ENCODE measurements at regions not wholly inside any gene's neighbourhood (a gene's known extent, or its start where the extent isn't known, plus 50 kb on each side); places are given as distances from the start of the nearest gene placed in this dataset.

DNA sequence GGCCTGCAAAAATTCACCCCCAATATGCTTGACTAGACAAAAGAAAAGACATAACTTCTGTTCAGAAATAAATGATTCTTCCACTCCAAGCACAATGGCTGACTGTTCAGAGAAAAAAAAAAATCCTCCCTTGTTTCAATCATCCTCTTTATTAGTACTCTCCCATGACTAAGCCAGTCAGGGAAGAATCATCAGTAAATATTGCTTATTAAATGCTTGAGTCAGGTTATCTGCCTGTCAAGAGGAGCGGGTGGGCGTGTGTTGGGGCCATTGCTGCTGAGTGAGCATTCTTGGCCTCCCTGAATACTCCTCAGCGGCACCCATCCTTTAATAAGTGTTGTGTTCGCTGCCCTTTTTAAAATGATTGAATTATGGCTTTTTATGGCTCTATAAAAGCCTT is 1334.8 kb upstream of the CELF4 start:
- no peak overlapping the region for H3K4me3 ChIP-seq (ENCODE audit: low read depth, low read length)
- DNase-seq (ENCODE audit: low read depth), result no peak

DNA sequence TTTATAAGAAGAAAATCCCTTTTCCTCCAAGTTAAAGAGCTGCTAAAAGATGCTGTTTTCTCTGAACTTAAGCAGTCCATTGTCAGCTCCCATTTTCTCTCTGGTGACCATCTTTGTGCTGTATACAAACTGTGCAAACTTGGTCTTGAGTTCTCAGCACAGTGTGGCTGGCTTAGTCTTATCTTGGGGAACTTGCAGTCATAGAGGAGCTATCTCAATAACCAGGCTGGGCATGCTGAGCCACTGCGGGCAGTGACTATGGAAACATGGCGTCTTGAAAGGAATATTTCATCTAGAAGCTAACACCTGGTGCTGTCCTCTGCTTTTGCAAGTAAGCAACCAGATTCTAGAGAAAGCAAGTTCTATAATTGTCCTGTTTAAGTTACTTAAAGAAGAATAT is 1334.4 kb upstream of the CELF4 start:
- no peak for DNase-seq (ENCODE audit: low read depth)
- no peak overlapping the region for H3K4me3 ChIP-seq (ENCODE audit: low read depth, low read length)

DNA sequence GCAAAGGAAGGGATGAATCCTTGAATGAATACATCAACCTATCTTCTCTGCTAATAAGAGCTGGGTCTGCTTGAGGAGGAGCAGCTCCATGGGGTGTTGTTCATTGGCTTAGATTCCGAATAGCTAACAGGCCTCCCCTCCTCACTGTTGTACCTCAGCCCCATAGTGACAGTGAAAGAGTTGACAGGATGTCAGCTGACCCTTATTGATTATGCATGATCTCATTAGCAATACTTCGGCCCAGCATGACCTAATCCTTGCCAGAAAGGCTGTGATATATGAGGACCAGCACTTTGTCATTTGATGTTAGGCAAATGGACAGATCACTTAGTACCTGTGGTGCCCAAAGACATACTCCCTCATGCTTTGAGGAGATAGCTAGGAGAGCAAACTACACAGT is 1333.7 kb upstream of the CELF4 start:
- no peak for DNase-seq (ENCODE audit: low read depth)
- no peak overlapping the region for H3K4me3 ChIP-seq (ENCODE audit: low read depth, low read length)

DNA sequence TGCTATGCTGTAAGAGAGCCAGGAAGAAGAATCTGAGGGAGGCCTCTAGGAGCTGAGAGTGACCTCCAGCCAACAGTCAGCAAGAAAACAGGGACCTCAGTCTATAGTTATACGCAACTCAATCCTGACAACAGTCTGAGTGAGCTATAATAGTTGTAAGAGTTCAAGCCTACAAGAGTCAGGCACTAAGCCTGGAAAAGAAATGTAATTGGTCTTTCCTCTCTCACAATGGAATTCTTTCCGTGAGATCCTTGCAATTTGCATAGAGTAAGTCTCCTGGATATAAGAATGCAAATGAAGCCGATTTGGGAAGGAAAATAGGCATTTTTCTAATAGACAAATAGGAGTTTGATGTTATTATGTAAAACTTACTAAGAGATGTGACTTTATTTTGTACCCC is 1332.6 kb upstream of the CELF4 start:
- H3K4me3 ChIP-seq (ENCODE audit: low read depth, low read length), result no peak overlapping the region
- DNase-seq (ENCODE audit: low read depth), result no peak

DNA sequence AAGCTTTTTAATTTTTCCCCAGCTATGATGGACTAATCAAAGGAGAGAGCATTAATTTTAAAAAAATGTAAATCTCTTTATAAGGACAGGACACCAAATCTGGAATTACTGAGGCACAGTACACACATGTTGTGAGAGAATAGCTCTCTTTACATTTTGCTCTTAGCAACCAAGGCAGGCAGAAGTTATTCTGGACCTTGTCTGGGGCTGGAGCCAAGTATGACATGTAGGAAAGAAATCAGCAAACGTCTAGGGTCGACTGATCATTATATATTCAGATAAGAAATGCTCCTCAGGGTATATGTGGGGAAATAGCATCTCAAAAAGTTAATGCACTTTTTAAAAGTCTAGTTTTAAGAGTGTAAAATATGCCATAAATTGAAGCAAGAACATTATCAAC is 1330.0 kb upstream of the CELF4 start:
- DNase-seq (ENCODE audit: low read depth), result no peak
- no peak overlapping the region for H3K4me3 ChIP-seq (ENCODE audit: low read depth, low read length)

DNA sequence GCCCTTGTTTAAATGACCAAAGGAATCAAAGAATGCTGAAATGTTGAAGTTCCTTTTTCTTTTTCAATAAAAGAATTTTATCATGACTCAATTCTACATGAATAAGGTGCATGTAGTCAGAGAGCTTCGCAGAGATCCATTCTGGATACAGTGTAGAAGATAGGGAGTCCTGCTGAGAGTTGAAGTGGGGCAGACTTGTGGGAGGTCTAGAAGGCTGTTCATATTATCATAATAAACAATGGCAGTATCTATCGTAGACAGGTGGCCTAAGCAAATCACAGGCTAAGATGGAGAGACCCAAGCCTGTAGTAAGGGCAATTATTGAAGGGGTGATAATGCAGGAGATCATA is 1322.0 kb upstream of the CELF4 start:
- DNase-seq (ENCODE audit: low read depth), result no peak
- H3K4me3 ChIP-seq (ENCODE audit: low read depth, low read length), result no peak overlapping the region

DNA sequence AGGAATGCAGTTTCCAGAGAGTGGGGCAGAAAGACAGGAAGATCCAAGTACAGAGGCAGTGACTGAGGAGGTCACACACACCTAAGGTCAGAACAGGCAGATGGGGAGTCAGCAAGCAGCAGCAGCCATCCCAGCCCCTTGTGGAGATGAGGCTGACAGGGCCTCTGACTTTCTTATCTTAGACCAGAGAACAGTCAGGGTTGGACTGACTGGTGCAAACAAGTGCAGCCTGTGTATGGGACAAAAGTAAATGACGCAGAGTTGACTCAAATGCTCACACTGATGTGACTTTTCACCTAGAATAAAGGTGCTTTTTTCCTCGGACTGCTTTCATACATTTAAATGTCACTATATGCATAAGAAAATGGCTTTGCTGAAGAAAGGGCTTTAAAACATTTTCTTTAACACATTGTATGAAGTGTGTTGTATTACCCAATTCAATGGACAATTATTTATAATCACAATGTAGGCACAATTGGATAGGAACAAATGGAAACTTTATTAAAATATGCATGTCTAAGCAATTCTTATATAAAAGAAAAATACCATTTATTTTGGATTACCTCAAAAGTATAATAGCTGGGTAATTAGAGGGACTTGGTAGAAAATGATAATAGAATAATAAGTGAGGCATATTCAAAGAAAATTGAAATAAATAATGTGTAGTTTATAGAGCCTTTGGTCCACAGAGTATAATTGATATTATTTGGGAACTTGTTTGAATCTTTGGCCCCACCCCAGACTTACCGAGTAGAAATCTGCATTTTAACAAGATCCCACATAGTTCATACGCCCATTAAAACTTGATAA is 1321.5 kb upstream of the CELF4 start:
- H3K4me3 ChIP-seq (ENCODE audit: low read depth, low read length), result no peak overlapping the region
- DNase-seq (ENCODE audit: low read depth), result no peak

DNA sequence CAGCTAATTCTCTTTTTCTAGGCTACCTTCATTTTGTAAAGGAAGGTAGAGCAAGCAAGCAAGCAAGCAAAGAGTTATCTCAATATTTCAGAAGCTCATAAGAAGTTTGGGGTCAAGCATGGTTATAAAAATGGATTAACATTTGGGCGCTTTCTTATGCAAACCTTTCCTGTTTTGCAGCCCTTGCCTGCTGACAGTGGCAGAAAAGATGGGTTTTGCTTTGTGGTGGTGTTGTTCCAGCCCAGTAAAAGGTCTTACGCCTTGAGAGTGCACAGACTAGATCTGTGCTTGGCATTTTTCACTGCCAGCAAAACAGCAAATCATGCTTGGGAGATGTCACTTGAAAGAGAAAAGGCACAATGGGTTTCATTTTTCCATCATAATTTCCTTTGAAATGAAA is 1320.6 kb upstream of the CELF4 start:
- H3K4me3 ChIP-seq (ENCODE audit: low read depth, low read length), result no peak overlapping the region
- DNase-seq (ENCODE audit: low read depth), result no peak

DNA sequence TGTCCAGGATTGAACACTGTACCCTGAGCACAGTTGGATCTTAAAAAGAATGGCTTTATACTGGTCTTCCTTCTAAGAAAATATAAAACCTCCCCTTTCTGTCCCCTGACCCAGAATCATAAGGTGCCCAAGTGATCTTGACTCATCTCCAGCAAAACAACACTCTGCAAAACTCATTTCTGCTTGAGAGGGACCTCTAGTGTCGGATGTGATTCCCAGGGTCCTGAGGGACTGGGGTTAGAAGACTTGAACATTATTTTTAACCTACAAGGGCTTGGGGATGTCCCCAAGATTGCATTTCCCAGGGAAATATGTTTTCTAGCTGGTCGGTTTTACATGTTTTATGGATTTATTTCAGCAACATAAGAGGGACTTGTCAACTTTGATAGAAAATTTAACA is 1318.5 kb upstream of the CELF4 start:
- H3K4me3 ChIP-seq (ENCODE audit: low read depth, low read length), result no peak overlapping the region

DNA sequence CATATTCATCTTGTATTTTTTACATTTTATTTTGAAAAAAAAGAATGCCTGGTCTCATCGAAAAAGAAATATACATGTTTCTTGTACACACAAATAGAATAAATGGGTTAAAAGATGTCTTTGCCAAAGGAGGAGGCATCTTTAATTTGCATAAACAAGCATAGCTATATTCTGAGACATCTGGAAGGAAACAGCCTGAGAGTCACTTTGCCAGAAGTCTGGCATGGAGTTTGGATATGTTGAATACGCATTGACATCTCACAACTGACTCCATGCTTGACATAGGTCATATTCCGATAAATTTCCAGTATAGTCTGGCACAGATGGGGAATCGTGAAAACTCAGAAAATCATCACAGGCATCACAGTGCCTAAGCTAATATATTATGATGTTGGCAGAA is 1317.5 kb upstream of the CELF4 start:
- DNase-seq (ENCODE audit: low read depth), result no peak
- no peak overlapping the region for H3K4me3 ChIP-seq (ENCODE audit: low read depth, low read length)

More for the DNA sequence above, 1318.5 kb upstream of the CELF4 start:
- DNase-seq (ENCODE audit: low read depth), result no peak

DNA sequence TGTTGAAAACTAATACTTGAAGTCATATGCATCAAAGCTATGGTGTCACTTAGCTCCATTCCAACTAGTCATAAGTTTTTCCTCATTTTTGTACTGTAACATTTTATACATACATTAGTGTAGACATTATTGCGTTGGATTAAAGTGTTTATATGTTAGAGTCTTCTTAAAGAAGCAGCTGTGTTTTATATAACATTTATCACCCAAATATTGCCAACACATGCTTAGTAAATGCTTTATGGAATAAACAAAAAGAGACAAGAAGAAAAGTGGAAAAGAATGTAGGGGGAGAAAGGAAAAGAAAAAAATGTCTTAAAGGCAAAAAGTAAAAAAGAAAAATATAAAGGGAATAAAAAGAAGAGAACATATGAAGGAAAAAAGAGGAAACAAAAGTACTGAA is 1314.3 kb upstream of the CELF4 start:
- DNase-seq (ENCODE audit: low read depth), result no peak
- no peak overlapping the region for H3K4me3 ChIP-seq (ENCODE audit: low read depth, low read length)

DNA sequence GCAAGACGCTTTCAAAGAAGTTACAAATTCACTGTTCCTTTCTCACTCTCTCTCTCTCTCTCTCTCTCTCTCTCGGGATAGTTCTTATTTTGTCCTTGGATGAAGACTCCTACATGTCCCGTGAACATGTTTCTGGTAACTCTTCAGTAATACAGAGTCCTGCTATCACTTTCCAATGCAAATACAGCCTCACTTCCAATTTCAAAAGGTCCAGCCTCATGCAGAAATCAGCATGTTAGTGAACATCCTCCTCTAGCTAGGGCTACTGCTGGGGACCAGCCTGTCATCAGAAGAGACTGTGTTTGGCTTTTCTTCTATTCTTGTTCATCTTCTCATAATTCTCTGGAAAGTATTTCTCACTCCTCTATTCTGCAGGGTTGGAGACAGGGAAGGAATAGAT is 1306.7 kb upstream of the CELF4 start:
- DNase-seq (ENCODE audit: low read depth), result no peak
- no peak overlapping the region for H3K4me3 ChIP-seq (ENCODE audit: low read depth, low read length)

DNA sequence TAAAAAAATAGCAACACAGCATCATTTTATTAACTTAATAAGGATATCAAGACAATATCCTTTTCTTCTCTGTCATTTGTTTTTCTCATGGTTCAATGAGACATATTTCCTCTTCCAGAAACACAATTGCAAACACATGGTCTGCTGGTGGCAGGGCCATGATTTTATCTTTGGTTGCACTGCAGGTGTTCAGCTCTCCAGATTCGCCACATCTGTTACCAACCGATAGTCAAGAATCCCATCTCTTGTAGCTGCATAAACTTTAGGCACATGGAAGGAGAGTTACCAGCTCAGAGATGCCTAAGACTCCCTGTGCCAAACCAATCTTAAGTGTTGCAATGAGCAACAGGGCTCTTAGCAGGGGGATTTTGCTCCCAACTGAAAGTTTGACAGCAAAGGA is 1303.2 kb upstream of the CELF4 start:
- DNase-seq (ENCODE audit: low read depth), result no peak
- no peak overlapping the region for H3K4me3 ChIP-seq (ENCODE audit: low read depth, low read length)

DNA sequence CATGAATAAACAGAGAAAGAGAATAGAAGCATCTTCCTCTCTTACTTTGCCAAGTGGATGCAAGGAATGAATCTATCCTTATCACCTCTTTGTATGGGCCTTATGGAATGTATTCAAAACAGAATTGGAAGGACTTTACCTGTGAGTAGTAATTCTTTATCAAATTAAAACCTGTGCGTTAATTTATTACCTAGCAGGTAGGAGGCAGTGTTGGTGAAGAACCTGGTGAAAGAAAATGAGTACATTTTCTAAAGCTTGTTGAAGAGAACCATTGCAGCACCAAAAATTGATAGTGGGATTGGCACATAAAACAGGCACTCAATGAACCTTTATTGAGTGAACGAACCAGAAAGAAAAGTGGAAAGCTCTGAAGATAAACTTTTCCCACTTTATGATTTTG is 1302.1 kb upstream of the CELF4 start:
- no peak overlapping the region for H3K4me3 ChIP-seq (ENCODE audit: low read depth, low read length)
- no peak for DNase-seq (ENCODE audit: low read depth)

DNA sequence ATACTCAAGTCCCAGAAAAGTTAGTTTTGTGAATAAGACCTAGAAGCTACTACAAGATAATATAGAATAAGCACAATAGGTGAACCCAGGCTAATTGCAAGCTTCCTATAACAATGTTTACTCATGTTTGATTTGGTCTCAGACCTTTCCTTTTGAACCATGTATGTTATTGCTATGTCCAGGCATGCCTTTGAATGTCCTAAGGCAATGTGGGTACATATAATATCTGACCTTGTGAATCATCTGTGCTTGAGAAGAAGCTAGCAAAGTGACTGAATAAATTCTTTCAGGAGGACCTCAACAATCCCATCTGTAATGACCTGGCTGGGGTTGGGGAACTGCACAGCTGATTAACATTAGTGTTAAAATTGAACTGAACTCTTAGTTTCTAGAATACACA is 1285.9 kb upstream of the CELF4 start:
- DNase-seq (ENCODE audit: low read depth), result no peak

DNA sequence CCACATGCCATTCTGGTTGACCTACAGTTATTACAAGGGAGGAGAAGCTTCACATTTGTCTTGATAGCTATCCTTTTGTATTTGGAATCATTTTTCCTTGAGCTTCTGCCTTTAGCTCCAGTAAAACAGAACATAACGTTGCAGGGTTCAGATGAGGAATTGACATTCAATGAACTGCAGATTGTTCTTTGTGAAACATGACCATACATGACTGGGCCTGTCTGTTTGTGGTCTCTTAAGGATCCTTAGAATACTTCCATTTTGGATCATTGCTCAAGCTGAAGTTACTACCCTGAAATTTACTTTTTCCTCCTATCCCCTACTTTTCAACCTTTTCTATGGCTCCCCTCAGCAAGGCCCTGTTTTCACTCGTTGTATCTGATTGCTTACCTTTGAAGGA is 1281.7 kb upstream of the CELF4 start:
- DNase-seq (ENCODE audit: low read depth), result no peak
- H3K4me3 ChIP-seq (ENCODE audit: low read depth, low read length), result no peak overlapping the region

More for the DNA sequence above, 1285.9 kb upstream of the CELF4 start:
- no peak overlapping the region for H3K4me3 ChIP-seq (ENCODE audit: low read depth, low read length)

DNA sequence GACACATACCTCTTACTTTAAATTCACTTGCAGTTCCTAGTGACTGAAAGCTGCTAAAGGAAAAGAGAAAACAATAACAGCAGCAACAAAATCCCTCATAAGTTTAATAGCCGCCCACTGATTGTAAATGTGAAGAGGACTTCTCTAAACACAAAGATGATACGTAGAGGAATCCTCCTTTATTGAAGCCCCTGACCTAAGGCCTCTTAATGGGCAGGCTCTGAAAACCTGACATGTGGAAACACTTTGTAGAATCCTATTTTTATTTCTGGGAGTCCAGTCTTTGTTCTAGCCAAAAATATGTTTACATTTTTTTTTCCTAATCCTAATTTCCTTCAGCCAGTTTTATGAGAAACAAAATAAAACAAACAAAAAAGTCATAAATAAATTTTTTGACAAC is 1277.7 kb upstream of the CELF4 start:
- H3K4me3 ChIP-seq (ENCODE audit: low read depth, low read length), result no peak overlapping the region
- DNase-seq (ENCODE audit: low read depth), result no peak

DNA sequence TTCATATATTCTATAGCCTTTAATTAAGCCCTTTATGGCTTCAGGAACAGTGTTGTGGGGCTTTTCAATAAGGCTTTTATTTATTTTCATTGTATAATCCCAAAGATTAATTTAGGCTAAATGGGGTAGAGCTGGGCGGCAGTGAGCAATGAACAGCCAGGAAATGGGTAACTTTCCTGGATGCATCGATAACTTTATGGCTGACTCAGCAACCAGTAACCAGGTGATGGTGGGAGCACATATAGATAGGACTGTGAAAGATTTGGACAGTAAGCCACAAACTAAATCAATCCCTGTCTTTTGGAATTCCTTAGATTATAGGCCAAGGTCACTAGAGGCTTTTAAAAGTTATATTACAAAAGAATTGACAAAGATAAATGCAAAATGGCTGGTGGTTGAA is 1260.6 kb upstream of the CELF4 start:
- no peak for DNase-seq (ENCODE audit: low read depth)

DNA sequence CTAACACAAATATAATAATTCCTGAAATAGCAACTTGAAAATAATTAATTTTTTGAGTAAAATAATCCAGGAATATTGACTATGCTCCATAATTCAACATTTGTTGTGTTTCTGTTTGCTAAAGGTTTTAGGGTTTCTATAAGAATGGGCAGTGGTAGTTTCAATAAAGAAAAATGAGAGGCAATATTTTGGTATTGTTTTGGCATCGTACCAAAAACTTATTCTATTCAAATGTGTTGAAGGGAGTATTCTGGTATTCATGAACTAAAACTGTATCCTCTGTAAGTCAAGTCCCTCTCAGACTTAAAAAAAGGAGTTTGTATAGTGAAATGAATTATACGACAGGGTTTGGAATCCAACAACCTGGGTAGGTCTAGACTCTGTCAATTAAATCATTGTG is 1245.6 kb upstream of the CELF4 start:
- no peak overlapping the region for H3K4me3 ChIP-seq (ENCODE audit: low read depth, low read length)
- no peak for DNase-seq (ENCODE audit: low read depth)

More for the DNA sequence above, 1260.6 kb upstream of the CELF4 start:
- no peak overlapping the region for H3K4me3 ChIP-seq (ENCODE audit: low read depth, low read length)

DNA sequence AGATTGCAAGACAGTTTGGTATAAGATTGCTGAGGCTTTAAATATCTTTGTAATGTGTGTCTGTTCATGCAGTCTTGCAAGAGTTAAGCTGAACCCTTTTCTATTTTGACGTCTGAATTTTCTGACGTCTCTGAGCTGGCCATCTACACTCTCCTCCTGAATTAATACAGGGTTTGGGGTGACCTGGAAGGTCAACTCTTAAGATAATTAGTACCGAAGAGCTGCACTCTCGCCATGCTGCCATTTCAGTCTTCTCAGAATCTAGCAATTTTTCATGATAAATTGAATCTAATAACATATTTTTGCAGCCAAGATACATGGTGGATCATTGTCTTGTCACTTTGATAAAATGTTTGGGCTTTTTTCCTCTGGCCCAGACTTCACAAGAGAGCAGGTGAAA is 1245.2 kb upstream of the CELF4 start:
- no peak overlapping the region for H3K4me3 ChIP-seq (ENCODE audit: low read depth, low read length)
- no peak for DNase-seq (ENCODE audit: low read depth)

DNA sequence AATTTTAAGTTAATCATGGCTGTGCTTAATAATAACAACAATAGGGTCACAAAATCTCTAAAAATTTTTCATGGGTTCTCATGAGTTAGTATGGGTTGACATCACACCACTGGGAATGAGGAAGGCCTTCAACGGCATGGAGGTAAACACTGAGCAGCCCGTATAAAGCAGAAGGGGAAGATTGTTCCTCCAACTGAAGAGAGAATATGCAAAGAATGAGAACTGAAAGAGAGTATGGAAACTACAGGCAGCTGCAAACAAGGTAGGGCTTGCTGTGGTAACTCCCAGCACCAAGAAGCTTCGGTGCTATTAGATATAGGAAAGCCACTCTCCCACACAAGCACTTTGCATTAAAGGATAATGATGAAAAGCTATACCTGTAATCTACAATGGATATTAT is 1242.3 kb upstream of the CELF4 start:
- no peak for DNase-seq (ENCODE audit: low read depth)
- no peak overlapping the region for H3K4me3 ChIP-seq (ENCODE audit: low read depth, low read length)

DNA sequence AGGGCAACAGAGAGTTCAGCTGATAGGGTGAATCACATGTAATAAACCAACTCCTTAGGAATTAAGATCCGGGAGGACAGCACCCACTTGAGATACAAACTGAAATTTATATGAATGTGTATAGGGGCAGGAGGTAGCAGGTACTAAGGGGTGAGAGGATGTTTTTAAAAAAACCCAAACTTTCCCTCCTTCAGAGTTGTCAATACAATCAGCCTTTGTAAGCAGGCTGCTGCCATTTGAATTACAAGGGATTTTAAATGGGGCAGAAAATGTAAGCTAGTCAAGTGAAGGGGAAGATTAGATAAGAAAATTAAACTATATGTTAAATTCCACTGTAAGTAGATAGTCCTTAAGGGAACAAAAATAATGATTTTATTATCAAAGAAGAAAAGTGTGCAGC is 1239.7 kb upstream of the CELF4 start:
- no peak for DNase-seq (ENCODE audit: low read depth)
- H3K4me3 ChIP-seq (ENCODE audit: low read depth, low read length), result no peak overlapping the region

Measured in skeletal muscle cell (primary cell).